AG10803 (cell line): ENCODE measurements at regions not wholly inside any gene's neighbourhood (a gene's known extent, or its start where the extent isn't known, plus 50 kb on each side); places are given as distances from the start of the nearest gene placed in this dataset.
A peak's percentile ranks its signal among the peaks of the same experiment; 100 is the strongest.

Experiments
- DNase-seq: peaks from one replicate; pipeline ENCODE4 v3.0.0; 2010; ENCODE audit warnings: low read depth
- H3K4me3 ChIP-seq: 2 replicates; pipeline ENCODE4 v1.5.1; 2011; ENCODE audit warnings: mild to moderate bottlenecking, low read length, control low read depth
- CTCF ChIP-seq: conservative IDR thresholded peaks from 2 replicates; pipeline ENCODE4 v1.5.1; 2011; ENCODE audit warnings: mild to moderate bottlenecking, low read length, control low read depth, inconsistent platforms

GRCh38 chr18:43855376-43855775 is 578.1 kb upstream of the SYT4 start:
- no peak for DNase-seq
- H3K4me3 ChIP-seq = no peak overlapping the region
- no peak for TF ChIP-seq CTCF

- no peak overlapping the region for H3K4me3 ChIP-seq
- DNase-seq = no peak
- no peak for TF ChIP-seq CTCF
These were observed 585.9 kb upstream of the SYT4 start for GRCh38 chr18:43863180-43863579.

GRCh38 chr18:43866696-43867095 is 589.4 kb upstream of the SYT4 start:
- TF ChIP-seq CTCF = no peak
- no peak for DNase-seq
- no peak overlapping the region for H3K4me3 ChIP-seq

GRCh38 chr18:43868497-43868995 is 591.3 kb upstream of the SYT4 start:
- no peak overlapping the region for H3K4me3 ChIP-seq
- DNase-seq = no peak
- no peak for TF ChIP-seq CTCF

- TF ChIP-seq CTCF = no peak
- peak; percentile 37 for DNase-seq
- H3K4me3 ChIP-seq = no peak overlapping the region
These were observed 592.2 kb upstream of the SYT4 start for GRCh38 chr18:43869451-43870008.

GRCh38 chr18:43870626-43871025 is 593.3 kb upstream of the SYT4 start:
- H3K4me3 ChIP-seq = no peak overlapping the region
- TF ChIP-seq CTCF = no peak
- no peak for DNase-seq

- no peak overlapping the region for H3K4me3 ChIP-seq
- no peak for TF ChIP-seq CTCF
- DNase-seq = no peak
These were observed 598.2 kb upstream of the SYT4 start for GRCh38 chr18:43875511-43875910.
